ENCODE measurements at regions not wholly inside any gene's neighbourhood (a gene's known extent, or its start where the extent isn't known, plus 50 kb on each side); places are given as distances from the start of the nearest gene placed in this dataset.

- TF ChIP-seq CTCF (IDR thresholded peaks at IDR 0.05; ENCODE audit: extremely low read depth, missing control alignments) = no peak
- DNase-seq (ENCODE audit: low spot score) = no peak
These were observed 64.7 kb upstream of the WT1 start for GRCh38 chr11:32500001-32500400.

GRCh38 chr11:32497951-32498350 lies 62.6 kb upstream of the WT1 start:
- no peak for TF ChIP-seq CTCF (IDR thresholded peaks at IDR 0.05; ENCODE audit: extremely low read depth, missing control alignments)

GRCh38 chr11:32494629-32495028 lies 59.3 kb upstream of the WT1 start:
- no peak for TF ChIP-seq CTCF (IDR thresholded peaks at IDR 0.05; ENCODE audit: extremely low read depth, missing control alignments)
- no peak for DNase-seq (ENCODE audit: low spot score)

More at GRCh38 chr11:32497951-32498350, 62.6 kb upstream of the WT1 start:
- no peak for DNase-seq (ENCODE audit: low spot score)

GRCh38 chr11:32489464-32489863 lies 54.1 kb upstream of the WT1 start:
- TF ChIP-seq CTCF (IDR thresholded peaks at IDR 0.05; ENCODE audit: extremely low read depth, missing control alignments) = no peak
- no peak for DNase-seq (ENCODE audit: low spot score)

- no peak for DNase-seq (ENCODE audit: low spot score)
- no peak for TF ChIP-seq CTCF (IDR thresholded peaks at IDR 0.05; ENCODE audit: extremely low read depth, missing control alignments)
These were observed 51.9 kb upstream of the WT1 start for GRCh38 chr11:32487270-32487669.

- no peak for TF ChIP-seq CTCF (IDR thresholded peaks at IDR 0.05; ENCODE audit: extremely low read depth, missing control alignments)
- DNase-seq (ENCODE audit: low spot score) = no peak
These were observed 50.4 kb upstream of the WT1 start for GRCh38 chr11:32485733-32486132.
